Mucosa of rectum (tissue), 2 donors: ENCODE measurements at regions not wholly inside any gene's neighbourhood (a gene's known extent, or its start where the extent isn't known, plus 50 kb on each side); places are given as distances from the start of the nearest gene placed in this dataset.

Experiments used
- H3K27ac ChIP-seq, 2 donors: one replicate each; pipeline ENCODE4 v1.7.0; 2013; ENCODE audit warnings: inconsistent platforms in 2 of 2, low read depth in 2 of 2, low read length in 2 of 2
- H3K27me3 ChIP-seq, 2 donors: one replicate each; pipeline ENCODE4 v1.7.0; 2013; ENCODE audit warnings: low read length in 2 of 2; ENCODE audit not compliant: control insufficient read depth in 2 of 2, insufficient read depth in 2 of 2
- H3K36me3 ChIP-seq, 2 donors: one replicate each; pipeline ENCODE4 v1.7.0; 2013; ENCODE audit warnings: low read length in 2 of 2; ENCODE audit not compliant: control insufficient read depth in 2 of 2, insufficient read depth in 2 of 2
- H3K4me1 ChIP-seq, 2 donors: one replicate each; pipeline ENCODE4 v1.7.0; 2013; ENCODE audit warnings: low read length in 2 of 2, mild to moderate bottlenecking in 1 of 2; ENCODE audit not compliant: control insufficient read depth in 2 of 2, insufficient read depth in 2 of 2
- H3K4me3 ChIP-seq, 2 donors: one replicate each; pipeline ENCODE4 v1.7.0; 2013; ENCODE audit warnings: low read length in 2 of 2
- H3K9ac ChIP-seq, 2 donors: one replicate each; pipeline ENCODE4 v1.7.0; 2013; ENCODE audit warnings: low read length in 2 of 2, low read depth in 1 of 2, mild to moderate bottlenecking in 1 of 2
- H3K9me3 ChIP-seq, 2 donors: one replicate each; pipeline ENCODE4 v1.7.0; 2013; ENCODE audit warnings: low read length in 2 of 2; ENCODE audit not compliant: control insufficient read depth in 2 of 2
- donor health status: healthy.
- donor health status: Normal muscosa, but diverticular disease.

DNA sequence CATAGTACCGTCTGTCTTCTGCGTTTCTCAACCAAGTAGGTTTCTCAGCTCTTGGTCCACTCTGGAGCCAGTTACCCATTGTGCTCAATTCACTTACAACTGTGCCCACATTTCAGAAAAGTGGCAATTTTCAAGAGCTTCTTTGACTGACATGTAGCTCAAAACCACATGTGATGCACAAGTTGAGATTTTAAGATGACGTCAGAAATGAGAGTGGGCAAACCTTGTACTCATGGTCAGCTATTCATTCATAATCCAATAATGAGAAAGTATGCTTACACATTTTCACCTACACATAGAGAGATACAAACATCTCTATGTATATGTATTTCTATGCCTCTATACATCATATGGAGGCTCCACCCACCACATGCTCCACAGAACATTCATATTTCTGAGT, 487.2 kb upstream of the AKR1E2 start:
- Histone ChIP-seq H3K4me3 (no peak overlapping the region), H3K9me3 (no peaks in the 10 kb centered on the region), H3K4me1 (no peaks in the 10 kb centered on the region), H3K27me3 (no peaks in the 10 kb centered on the region), H3K9ac (no peak overlapping the region), H3K27ac (no peak overlapping the region), H3K36me3 (no peaks in the 10 kb centered on the region)

DNA sequence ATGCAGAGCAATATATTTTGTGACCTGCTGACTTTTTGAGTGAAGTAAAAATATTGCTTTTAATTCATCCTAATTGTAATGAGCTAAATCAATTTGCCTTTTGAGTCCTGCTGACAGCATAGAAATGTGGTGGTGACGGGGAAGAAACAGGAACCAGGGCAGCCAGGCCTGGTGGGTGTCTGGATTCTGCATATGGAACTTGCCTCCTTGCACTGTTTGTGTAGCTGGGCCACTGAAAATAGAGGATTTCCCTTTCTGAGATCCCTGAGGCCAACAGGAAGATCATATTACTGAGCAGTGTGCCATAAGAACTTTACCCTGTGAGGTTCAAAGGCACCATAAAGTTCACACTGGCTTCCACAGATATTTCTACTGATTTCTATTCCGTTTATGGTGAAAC, 488.4 kb upstream of the AKR1E2 start:
- H3K4me3 ChIP-seq, result no peak overlapping the region
- no peaks in the 10 kb centered on the region for H3K4me1 ChIP-seq
- no peak overlapping the region for H3K27ac ChIP-seq
- H3K27me3 ChIP-seq, result no peaks in the 10 kb centered on the region
- H3K9ac ChIP-seq, result no peak overlapping the region
- H3K36me3 ChIP-seq, result no peaks in the 10 kb centered on the region
- no peaks in the 10 kb centered on the region for H3K9me3 ChIP-seq

DNA sequence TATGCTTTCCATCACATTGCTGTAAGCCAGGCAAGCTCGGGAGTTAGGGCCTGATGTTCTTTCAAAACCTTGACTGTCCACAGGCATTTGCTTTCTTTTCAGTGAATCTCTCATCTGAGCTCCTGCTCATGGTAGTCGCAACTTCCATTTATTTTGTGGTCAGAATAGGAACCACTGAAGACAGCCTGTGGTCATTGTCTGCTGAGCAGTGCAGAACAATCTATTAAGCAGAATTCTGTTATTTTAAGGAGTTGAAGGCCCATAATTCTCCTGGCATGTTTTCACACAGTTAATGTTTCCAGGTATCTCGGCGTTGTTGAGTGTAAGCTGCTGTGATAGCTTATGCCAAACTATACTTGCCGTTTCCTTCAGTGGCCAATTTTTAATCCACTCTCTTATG, 491.1 kb upstream of the AKR1E2 start:
- no peak overlapping the region for H3K4me3 ChIP-seq
- H3K9ac ChIP-seq, result no peak overlapping the region
- no peak overlapping the region for H3K27ac ChIP-seq
- no peaks in the 10 kb centered on the region for H3K4me1 ChIP-seq
- H3K9me3 ChIP-seq, result no peaks in the 10 kb centered on the region
- no peaks in the 10 kb centered on the region for H3K27me3 ChIP-seq
- H3K36me3 ChIP-seq, result no peaks in the 10 kb centered on the region

DNA sequence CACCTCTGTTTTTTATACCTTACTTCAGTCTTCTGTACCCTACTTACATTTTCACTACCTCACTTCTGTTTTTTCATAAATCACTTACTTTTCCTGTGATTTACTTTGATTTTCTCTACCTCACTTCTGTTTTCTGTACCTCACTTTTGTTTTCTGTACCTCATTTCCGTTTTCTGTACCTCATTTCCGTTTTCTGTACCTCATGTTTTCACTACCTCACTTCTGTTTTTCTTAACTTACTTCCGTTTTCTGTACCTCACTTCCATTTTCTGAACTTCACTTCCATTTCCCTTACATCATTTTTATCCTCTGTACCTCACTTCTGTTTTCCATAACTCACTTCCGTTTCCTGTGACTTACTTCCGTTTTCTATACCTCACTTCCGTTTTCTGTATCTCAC, 492.0 kb upstream of the AKR1E2 start:
- Histone ChIP-seq H3K4me1 (no peaks in the 10 kb centered on the region), H3K36me3 (no peaks in the 10 kb centered on the region), H3K4me3 (no peak overlapping the region), H3K27ac (no peak overlapping the region), H3K9me3 (no peaks in the 10 kb centered on the region), H3K27me3 (no peaks in the 10 kb centered on the region), H3K9ac (no peak overlapping the region)

DNA sequence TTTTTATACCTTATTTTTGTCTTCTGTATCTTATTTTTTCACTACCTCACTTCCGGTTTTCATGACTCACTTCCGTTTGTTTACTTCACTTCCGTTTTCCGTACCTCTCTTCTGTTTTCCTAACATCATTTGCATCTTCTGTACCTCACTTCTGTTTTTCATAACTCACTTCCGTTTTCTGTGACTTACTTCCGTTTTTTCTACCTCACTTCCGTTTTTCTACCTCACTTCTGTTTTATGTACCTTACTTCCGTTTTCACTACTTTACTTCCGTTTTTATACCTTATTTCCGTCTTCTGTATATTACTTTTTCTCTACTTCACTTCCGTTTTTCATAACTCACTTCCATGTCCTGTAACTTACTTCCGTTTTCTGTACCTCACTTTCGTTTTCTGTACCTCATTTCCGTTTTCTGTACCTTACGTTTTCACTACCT, 492.5 kb upstream of the AKR1E2 start:
- Histone ChIP-seq H3K27ac (no peak overlapping the region), H3K4me3 (no peak overlapping the region)

DNA sequence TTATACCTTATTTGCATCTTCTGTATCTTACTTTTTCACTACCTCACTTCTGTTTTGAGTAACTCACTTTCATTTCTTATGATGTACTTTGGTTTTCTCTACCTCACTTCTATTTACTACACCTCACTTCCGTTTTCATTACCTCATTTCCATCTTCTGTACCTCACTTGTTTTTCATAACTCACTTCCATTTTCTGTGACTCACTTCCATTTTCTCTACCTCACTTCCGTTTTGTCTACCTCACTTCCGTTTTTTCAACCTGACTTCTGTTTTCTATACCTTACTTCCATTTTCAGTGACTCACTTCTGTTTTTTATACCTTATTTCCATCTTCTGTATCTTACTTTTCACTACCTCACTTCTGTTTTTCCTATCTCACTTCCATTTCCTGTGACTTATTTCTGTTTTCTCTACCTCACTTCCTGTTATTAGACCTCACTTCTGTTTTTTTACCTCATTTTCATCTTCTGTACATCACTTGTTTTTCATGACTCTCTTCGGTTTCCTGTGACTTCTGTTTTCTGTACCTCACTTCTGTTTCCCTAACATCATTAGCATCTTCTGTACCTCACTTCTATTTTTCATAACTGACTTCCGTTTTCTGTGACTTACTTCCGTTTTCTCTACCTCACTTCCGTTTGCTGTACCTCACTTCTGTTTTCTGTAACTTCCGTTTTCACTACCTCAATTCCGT, 493.1 kb upstream of the AKR1E2 start:
- H3K4me3 ChIP-seq, result no peak overlapping the region
- H3K9ac ChIP-seq, result no peak overlapping the region
- no peaks in the 10 kb centered on the region for H3K27me3 ChIP-seq
- no peaks in the 10 kb centered on the region for H3K36me3 ChIP-seq
- no peak overlapping the region for H3K27ac ChIP-seq
- no peaks in the 10 kb centered on the region for H3K9me3 ChIP-seq
- no peaks in the 10 kb centered on the region for H3K4me1 ChIP-seq

More for the DNA sequence above, 492.5 kb upstream of the AKR1E2 start:
- no peaks in the 10 kb centered on the region for H3K9me3 ChIP-seq
- H3K9ac ChIP-seq, result no peak overlapping the region
- no peaks in the 10 kb centered on the region for H3K4me1 ChIP-seq
- no peaks in the 10 kb centered on the region for H3K36me3 ChIP-seq
- no peaks in the 10 kb centered on the region for H3K27me3 ChIP-seq

DNA sequence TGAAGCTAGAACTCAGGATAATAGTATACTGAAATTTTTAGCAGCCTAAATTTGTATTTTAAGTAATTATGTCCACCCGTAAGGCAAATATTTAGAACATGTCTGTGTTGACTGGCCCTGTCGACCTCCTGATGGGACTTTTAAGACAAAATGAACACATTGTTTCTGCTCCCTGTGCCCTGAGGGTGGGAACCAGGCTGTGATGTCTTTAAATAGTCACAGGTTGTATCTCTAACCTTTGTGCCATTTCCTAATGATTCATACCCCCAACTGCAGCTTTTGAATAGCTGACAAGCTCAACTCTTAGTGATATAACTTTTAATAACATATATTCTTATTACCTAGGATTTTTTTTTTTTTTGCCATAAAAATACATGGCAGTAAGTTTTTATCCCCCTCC, 494.9 kb upstream of the AKR1E2 start:
- Histone ChIP-seq H3K9ac (no peak overlapping the region), H3K4me3 (no peak overlapping the region), H3K36me3 (no peaks in the 10 kb centered on the region), H3K4me1 (no peaks in the 10 kb centered on the region), H3K27ac (no peak overlapping the region), H3K9me3 (no peaks in the 10 kb centered on the region), H3K27me3 (no peaks in the 10 kb centered on the region)

DNA sequence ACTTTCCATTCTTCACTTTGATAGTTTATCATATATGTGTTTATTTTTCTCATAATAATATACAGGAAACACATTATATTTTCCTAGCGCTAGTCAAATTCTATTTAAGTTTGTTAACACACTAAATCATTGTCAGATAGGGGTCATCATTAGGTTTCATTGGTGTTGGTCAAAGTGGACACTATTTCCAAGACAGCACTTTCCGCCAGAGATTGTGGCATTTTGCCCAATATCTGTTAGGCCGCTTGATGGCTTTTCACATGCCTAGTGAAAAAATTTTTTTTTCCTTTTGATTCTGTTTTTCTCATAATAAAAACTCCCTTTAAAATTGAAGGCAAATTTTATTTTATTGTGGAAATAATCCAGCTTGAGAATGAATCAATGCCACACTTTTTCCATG, 495.4 kb upstream of the AKR1E2 start:
- Histone ChIP-seq H3K27ac (no peak overlapping the region), H3K36me3 (no peaks in the 10 kb centered on the region), H3K9me3 (no peaks in the 10 kb centered on the region), H3K27me3 (no peaks in the 10 kb centered on the region), H3K9ac (no peak overlapping the region), H3K4me3 (no peak overlapping the region), H3K4me1 (no peaks in the 10 kb centered on the region)

DNA sequence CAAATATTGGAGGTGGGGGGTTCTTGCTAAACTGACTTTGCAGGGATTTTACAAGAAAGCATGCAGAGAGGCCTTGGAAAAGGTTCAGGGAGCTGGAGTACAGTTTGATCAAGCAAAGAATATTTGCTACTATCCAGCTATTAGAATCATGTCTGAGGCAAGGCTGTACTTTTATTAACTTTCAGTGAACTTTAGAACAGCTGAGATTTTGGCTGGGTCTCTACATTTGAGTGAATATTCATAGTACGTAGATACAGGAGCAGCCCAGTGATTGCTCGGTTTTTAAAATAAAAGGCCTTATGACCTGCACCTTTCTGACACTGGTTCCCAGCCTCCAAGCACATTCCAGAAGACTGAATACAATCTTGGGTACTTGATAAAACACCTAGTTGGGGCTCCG, 496.8 kb upstream of the AKR1E2 start:
- Histone ChIP-seq H3K36me3 (no peaks in the 10 kb centered on the region), H3K9me3 (no peaks in the 10 kb centered on the region), H3K9ac (no peak overlapping the region), H3K4me3 (no peak overlapping the region), H3K27me3 (no peaks in the 10 kb centered on the region), H3K4me1 (no peaks in the 10 kb centered on the region), H3K27ac (no peak overlapping the region)

DNA sequence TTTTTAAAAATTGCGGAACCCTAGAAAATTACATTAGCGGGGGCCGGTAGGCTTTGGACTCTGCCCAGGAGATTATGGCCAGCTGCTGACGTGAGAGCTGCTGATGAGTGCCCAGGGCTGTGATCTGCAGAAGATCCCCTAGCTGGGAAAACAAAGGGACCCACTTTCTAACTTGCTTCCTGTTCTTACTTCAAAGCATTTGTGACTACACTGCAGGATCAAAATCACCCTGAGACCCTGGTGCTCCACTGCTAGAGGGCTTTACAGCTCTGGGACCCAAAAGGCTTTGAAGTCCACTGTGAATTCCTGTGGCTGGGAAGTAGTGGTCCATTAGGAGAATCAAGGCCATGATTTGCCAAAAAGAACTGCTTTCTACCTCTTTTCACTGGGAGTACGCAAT, 499.4 kb upstream of the AKR1E2 start:
- no peaks in the 10 kb centered on the region for H3K4me1 ChIP-seq
- no peak overlapping the region for H3K9ac ChIP-seq
- no peaks in the 10 kb centered on the region for H3K9me3 ChIP-seq
- no peak overlapping the region for H3K27ac ChIP-seq
- no peaks in the 10 kb centered on the region for H3K36me3 ChIP-seq
- H3K4me3 ChIP-seq, result no peak overlapping the region
- no peaks in the 10 kb centered on the region for H3K27me3 ChIP-seq
